ENCODE measurements at regions not wholly inside any gene's neighbourhood (a gene's known extent, or its start where the extent isn't known, plus 50 kb on each side); places are given as distances from the start of the nearest gene placed in this dataset.
A peak's percentile ranks its signal among the peaks of the same experiment; 100 is the strongest.

DNA sequence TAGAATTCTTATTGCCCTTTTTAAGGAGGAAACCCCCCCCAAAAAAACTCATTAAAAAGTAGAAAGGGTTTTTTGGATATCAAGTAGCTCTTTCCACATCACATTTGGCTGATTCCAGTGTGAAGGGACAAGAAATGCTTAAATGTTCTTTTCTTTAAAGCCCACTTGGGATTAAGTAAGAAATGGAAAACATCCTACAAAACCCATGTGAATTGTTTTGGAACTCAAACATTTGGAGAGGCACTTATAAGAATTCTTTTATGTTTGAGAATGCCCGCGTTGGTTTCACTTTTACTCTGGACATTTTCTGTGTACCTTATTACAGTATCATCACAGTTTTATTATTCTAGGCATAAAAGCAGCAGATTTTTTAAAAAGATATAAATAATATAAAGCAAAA, 301.1 kb upstream of the ACTBL2 start:
- Histone ChIP-seq H3K9me3 (ENCODE audit: insufficient read depth, low read depth, low read length) (no peaks in the 10 kb centered on the region), H3K4me3 (ENCODE audit: insufficient read depth, low read depth, low read length) (no peak overlapping the region), H4K20me1 (ENCODE audit: insufficient read depth, low read length) (no peaks in the 10 kb centered on the region), H2AFZ (ENCODE audit: low read depth, low read length) (no peak overlapping the region), H3K27me3 (ENCODE audit: insufficient read depth, low read length) (no peaks in the 10 kb centered on the region), H3K27ac (ENCODE audit: low read depth, low read length) (no peak overlapping the region), H3K36me3 (ENCODE audit: insufficient read depth, low read length) (no peaks in the 10 kb centered on the region), H3K4me2 (ENCODE audit: low read length) (peak overlapping the region; percentile 4), H3K79me2 (ENCODE audit: insufficient read depth, low read length) (no peaks in the 10 kb centered on the region), H3K4me1 (ENCODE audit: insufficient read depth, low read length) (peaks cover 10% of the 10 kb centered on the region), H3K9ac (ENCODE audit: low read length) (no peak overlapping the region)
- no peak overlapping the region for H3K27ac Mint-ChIP-seq (ENCODE audit: unreplicated experiment)
- TF ChIP-seq EZH2 (IDR thresholded peaks at IDR 0.05; ENCODE audit: insufficient read depth, low read length), result no peak
- TF ChIP-seq, protein P1, sequence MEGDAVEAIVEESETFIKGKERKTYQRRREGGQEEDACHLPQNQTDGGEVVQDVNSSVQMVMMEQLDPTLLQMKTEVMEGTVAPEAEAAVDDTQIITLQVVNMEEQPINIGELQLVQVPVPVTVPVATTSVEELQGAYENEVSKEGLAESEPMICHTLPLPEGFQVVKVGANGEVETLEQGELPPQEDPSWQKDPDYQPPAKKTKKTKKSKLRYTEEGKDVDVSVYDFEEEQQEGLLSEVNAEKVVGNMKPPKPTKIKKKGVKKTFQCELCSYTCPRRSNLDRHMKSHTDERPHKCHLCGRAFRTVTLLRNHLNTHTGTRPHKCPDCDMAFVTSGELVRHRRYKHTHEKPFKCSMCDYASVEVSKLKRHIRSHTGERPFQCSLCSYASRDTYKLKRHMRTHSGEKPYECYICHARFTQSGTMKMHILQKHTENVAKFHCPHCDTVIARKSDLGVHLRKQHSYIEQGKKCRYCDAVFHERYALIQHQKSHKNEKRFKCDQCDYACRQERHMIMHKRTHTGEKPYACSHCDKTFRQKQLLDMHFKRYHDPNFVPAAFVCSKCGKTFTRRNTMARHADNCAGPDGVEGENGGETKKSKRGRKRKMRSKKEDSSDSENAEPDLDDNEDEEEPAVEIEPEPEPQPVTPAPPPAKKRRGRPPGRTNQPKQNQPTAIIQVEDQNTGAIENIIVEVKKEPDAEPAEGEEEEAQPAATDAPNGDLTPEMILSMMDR (IDR thresholded peaks at IDR 0.05; ENCODE audit: insufficient read depth, low read depth, low read length), result no peak
- no peaks in the 10 kb centered on the region for H3K27me3 Mint-ChIP-seq (ENCODE audit: low read depth, unreplicated experiment)
- H3K4me3 Mint-ChIP-seq (ENCODE audit: unreplicated experiment), result no peak overlapping the region
- peaks cover 23% of the 10 kb centered on the region for H3K4me1 Mint-ChIP-seq (ENCODE audit: low read depth, unreplicated experiment)
- no peak for DNase-seq (ENCODE audit: low read depth)
- FAIRE-seq, result no peak
- no peaks in the 10 kb centered on the region for H3K9me3 Mint-ChIP-seq (ENCODE audit: unreplicated experiment)
- H3K36me3 Mint-ChIP-seq (ENCODE audit: low read depth, unreplicated experiment), result no peaks in the 10 kb centered on the region

- Mint-ChIP-seq H3K4me3 (ENCODE audit: unreplicated experiment) (no peak overlapping the region), H3K27ac (ENCODE audit: unreplicated experiment) (no peak overlapping the region), H3K4me1 (ENCODE audit: low read depth, unreplicated experiment) (peaks cover 28% of the 10 kb centered on the region), H3K36me3 (ENCODE audit: low read depth, unreplicated experiment) (no peaks in the 10 kb centered on the region), H3K27me3 (ENCODE audit: low read depth, unreplicated experiment) (no peaks in the 10 kb centered on the region), H3K9me3 (ENCODE audit: unreplicated experiment) (no peaks in the 10 kb centered on the region)
- FAIRE-seq (peak; percentile 75), DNase-seq (ENCODE audit: low read depth) (no peak)
- Histone ChIP-seq H3K4me3 (ENCODE audit: insufficient read depth, low read depth, low read length) (no peak overlapping the region), H2AFZ (ENCODE audit: low read depth, low read length) (no peak overlapping the region), H3K27me3 (ENCODE audit: insufficient read depth, low read length) (no peaks in the 10 kb centered on the region), H3K9me3 (ENCODE audit: insufficient read depth, low read depth, low read length) (no peaks in the 10 kb centered on the region), H3K27ac (ENCODE audit: low read depth, low read length) (no peak overlapping the region), H3K79me2 (ENCODE audit: insufficient read depth, low read length) (no peaks in the 10 kb centered on the region), H3K9ac (ENCODE audit: low read length) (no peak overlapping the region), H3K4me1 (ENCODE audit: insufficient read depth, low read length) (peaks cover 15% of the 10 kb centered on the region), H4K20me1 (ENCODE audit: insufficient read depth, low read length) (no peaks in the 10 kb centered on the region), H3K4me2 (ENCODE audit: low read length) (no peak overlapping the region), H3K36me3 (ENCODE audit: insufficient read depth, low read length) (no peaks in the 10 kb centered on the region)
- TF ChIP-seq EZH2 (IDR thresholded peaks at IDR 0.05; ENCODE audit: insufficient read depth, low read length), result no peak
- TF ChIP-seq, protein P1 (IDR thresholded peaks at IDR 0.05; ENCODE audit: insufficient read depth, low read depth, low read length), result no peak
Observed at GRCh38 chr5:57780961-57781325, 298.3 kb upstream of the ACTBL2 start.

GRCh38 chr5:57780306-57780960, 297.8 kb upstream of the ACTBL2 start:
- peaks cover 15% of the 10 kb centered on the region for H3K4me1 ChIP-seq (ENCODE audit: insufficient read depth, low read length)
- H3K27me3 ChIP-seq (ENCODE audit: insufficient read depth, low read length), result no peaks in the 10 kb centered on the region
- no peaks in the 10 kb centered on the region for H3K79me2 ChIP-seq (ENCODE audit: insufficient read depth, low read length)
- H4K20me1 ChIP-seq (ENCODE audit: insufficient read depth, low read length), result no peaks in the 10 kb centered on the region
- H3K27me3 Mint-ChIP-seq (ENCODE audit: low read depth, unreplicated experiment), result no peaks in the 10 kb centered on the region
- peaks cover 28% of the 10 kb centered on the region for H3K4me1 Mint-ChIP-seq (ENCODE audit: low read depth, unreplicated experiment)
- H3K9ac ChIP-seq (ENCODE audit: low read length), result peak overlapping the region; percentile 16
- no peaks in the 10 kb centered on the region for H3K36me3 ChIP-seq (ENCODE audit: insufficient read depth, low read length)
- H3K4me3 Mint-ChIP-seq (ENCODE audit: unreplicated experiment), result no peak overlapping the region
- H3K4me2 ChIP-seq (ENCODE audit: low read length), result no peak overlapping the region
- peak overlapping the region; percentile 35 for H3K27ac ChIP-seq (ENCODE audit: low read depth, low read length)
- no peaks in the 10 kb centered on the region for H3K9me3 ChIP-seq (ENCODE audit: insufficient read depth, low read depth, low read length)
- no peaks in the 10 kb centered on the region for H3K36me3 Mint-ChIP-seq (ENCODE audit: low read depth, unreplicated experiment)
- TF ChIP-seq EZH2 (IDR thresholded peaks at IDR 0.05; ENCODE audit: insufficient read depth, low read length), result no peak
- TF ChIP-seq, protein P1 (IDR thresholded peaks at IDR 0.05; ENCODE audit: insufficient read depth, low read depth, low read length), result no peak
- peak overlapping the region; percentile 51 for H3K27ac Mint-ChIP-seq (ENCODE audit: unreplicated experiment)
- no peaks in the 10 kb centered on the region for H3K9me3 Mint-ChIP-seq (ENCODE audit: unreplicated experiment)
- H3K4me3 ChIP-seq (ENCODE audit: insufficient read depth, low read depth, low read length), result no peak overlapping the region
- DNase-seq (ENCODE audit: low read depth), result peak; percentile 27
- no peak for FAIRE-seq
- H2AFZ ChIP-seq (ENCODE audit: low read depth, low read length), result no peak overlapping the region
